ENCODE measurements at regions not wholly inside any gene's neighbourhood (a gene's known extent, or its start where the extent isn't known, plus 50 kb on each side); places are given as distances from the start of the nearest gene placed in this dataset.
"Not testable (repeated sequence)": the region's sequence is repeated elsewhere in the genome, so short reads cannot be mapped to it uniquely, and the experiment has no call there.

DNA sequence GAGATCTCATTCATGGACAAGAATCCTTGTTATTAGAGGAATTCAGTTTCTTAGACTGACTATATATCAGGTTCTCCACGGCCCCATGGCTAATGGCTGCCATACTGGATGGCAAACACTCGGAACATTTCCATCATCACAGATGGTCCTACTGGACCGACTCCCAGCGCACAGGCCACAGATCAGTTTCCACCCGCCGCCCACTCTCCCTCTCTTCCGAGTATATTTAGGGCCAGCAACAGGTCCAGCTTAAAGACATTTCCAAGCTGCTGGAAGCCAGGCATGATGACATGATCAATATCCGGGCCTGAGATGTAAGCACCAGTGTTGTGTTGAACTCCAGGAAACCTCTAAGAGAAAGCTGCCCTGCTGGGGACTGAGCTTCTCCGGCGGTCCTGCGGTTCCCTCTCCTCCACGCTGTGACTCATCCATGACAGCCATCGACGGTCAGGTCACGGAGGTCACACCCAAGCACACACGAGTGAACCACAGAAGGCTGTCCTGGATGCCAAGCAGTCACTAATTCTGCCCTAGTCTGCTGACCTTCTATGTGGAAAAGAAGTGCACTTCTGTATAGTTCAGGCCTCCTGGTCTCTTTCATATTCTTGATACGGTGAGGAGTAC, 64.4 kb upstream of the LPCAT1 start:
- DNase-seq (ENCODE audit: low read depth), result not testable (repeated sequence)

- DNase-seq (ENCODE audit: low read depth), result not testable (repeated sequence)
Measured at GRCh38 chr5:1583081-1583875, 59.5 kb upstream of the LPCAT1 start.

DNA sequence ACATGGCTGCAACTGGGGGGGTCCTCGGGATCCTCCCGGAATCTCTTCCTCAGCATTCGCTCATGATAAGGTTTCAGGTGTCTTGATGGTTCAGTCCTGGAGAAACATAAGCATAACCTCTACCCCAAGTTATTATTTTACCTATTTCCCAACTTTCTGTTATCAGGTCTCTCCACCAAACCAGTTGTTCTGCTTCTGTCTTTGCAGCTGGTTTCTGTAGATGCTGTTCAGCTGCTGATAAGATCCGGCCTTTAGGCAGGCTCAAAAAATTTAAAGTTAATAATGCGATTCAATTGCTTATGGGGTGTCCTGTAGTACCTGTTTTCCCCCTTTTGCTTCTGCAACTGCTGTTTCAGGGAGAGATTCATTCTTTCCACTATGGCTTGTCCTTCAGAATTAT, 55.6 kb upstream of the LPCAT1 start:
- DNase-seq (ENCODE audit: low read depth), result not testable (repeated sequence)

GRCh38 chr5:1576851-1577250, 53.1 kb upstream of the LPCAT1 start:
- not testable (repeated sequence) for DNase-seq (ENCODE audit: low read depth)

DNA sequence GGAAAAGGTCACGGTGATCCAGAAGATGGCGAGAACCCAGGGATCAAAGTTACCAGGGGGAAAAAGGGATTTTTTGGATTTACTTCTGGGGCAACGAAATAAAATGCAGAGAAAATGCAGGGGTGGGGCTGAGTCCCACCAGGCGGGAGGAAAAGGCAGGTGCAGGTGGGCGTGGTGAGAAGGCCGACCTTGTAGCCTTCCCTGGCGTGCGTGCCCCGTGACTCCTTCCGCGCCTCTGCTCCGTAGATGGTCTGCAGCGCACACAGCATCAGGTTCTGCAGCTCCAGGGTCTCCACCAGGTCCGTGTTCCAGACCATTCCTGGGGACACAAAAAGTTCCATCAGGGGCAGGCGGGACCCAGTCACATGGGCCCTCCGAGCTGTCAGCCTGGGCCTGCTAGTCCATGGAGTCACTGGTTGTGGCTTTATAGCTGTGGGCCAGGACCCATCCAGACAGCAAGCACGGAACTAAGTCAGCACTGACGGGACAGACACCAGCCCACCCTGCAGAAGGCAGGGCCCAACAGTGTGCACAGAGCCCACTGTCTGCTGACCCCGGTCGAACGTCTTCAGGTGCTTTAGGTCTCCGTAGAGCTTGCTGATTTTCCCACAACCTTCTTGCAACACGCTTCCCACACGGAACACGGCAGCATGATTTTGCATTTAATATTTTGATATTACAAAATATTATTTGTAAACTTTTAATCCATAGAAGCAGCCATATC, 52.4 kb upstream of the LPCAT1 start:
- not testable (repeated sequence) for DNase-seq (ENCODE audit: low read depth)

GRCh38 chr5:1575491-1575890, 51.7 kb upstream of the LPCAT1 start:
- not testable (repeated sequence) for DNase-seq (ENCODE audit: low read depth)

- DNase-seq (ENCODE audit: low read depth), result not testable (repeated sequence)
Measured at GRCh38 chr5:1574023-1574318, 50.2 kb upstream of the LPCAT1 start.

DNA sequence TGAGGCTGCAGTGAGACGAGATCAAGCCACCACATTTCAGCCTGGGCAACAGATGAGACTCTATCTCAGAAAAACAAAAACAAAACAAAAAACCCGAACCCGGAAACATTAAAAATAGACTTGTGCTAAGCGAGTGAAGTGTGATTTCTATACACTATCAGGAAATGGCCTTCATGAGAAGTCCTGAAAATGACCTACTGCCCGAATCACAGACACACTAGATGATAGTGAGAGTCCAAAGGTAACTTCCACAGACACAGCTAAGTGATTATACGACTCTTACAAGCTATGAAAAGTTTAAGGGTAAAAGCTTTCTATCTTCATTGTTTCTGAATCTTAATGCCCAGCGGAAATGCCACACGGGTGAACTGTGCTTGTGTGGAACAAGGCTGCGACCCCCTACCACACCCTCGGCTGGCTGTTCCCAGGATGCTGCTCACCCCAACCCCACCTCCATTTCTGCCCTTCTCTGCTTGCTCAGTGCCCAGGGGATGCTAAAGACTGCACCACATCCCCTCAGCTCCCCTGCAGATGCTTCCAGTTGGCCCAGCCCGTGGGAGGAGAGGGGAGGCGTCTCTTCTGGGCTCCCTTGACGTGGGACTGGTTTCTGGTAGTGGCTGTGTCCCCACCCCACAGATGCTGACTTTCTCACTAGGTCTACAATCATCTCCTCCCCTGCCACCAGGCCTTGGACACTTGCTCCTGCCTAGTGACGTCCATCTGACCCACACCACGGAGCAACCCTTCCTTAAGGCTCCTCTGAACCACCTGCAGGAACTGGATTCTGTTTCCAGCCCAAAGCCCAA, 49.7 kb upstream of the LPCAT1 start:
- DNase-seq (ENCODE audit: low read depth), result not testable (repeated sequence)
